IMR-90 (cell line): ENCODE measurements at regions not wholly inside any gene's neighbourhood (a gene's known extent, or its start where the extent isn't known, plus 50 kb on each side); places are given as distances from the start of the nearest gene placed in this dataset.

ENCODE experiments used
- ATAC-seq: fragments of 200-7000 bp; cut with Tn5 transposase; 2 replicates; pipeline ENCODE4 v1.9.1; 2020; ENCODE audit warnings: low read depth, mild to moderate bottlenecking, moderate library complexity
- BruUV-seq: library from RNA; stranded (reverse); fragments of 400-500 nt; replicated peaks from 2 replicates; lab custom pipeline; 2021; lab: Mats Ljungman, UMichigan
- CTCF ChIA-PET: fragments of 300-600 bp; formaldehyde crosslinking; extraction: SDS; loops from one replicate; lab custom pipeline; 2021; ENCODE audit warnings: antibody characterized with exemption; lab: Yijun Ruan, JAX
- POLR2A ChIA-PET: fragments of 300-600 bp; sonication (Branson Sonifier 250); formaldehyde crosslinking; loops from one replicate; lab custom pipeline; 2022; ENCODE audit warnings: antibody characterized with exemption; ENCODE audit not compliant: unreplicated experiment; lab: Charles Lee
- DNase-seq: peaks from one replicate; pipeline ENCODE4 v3.0.0; 2013
- H2AFZ ChIP-seq: replicated peaks from 2 replicates; pipeline ENCODE3; 2013; ENCODE audit warnings: low read length, mild to moderate bottlenecking; ENCODE audit not compliant: poor library complexity
- H2AK5ac ChIP-seq: 2 replicates; pipeline ENCODE4 v1.6.1; 2013; ENCODE audit warnings: low read depth, low read length, inconsistent platforms
- H2AK9ac ChIP-seq: replicated peaks from 2 replicates; pipeline ENCODE3; 2013; ENCODE audit warnings: mild to moderate bottlenecking, low read depth, low read length, moderate library complexity; ENCODE audit not compliant: poor library complexity
- H2BK120ac ChIP-seq: 2 replicates; pipeline ENCODE4 v1.6.1; 2013; ENCODE audit warnings: low read depth, low read length, inconsistent platforms
- H2BK15ac ChIP-seq: 3 replicates; pipeline ENCODE4 v1.6.1; 2013; ENCODE audit warnings: low read depth, low read length, inconsistent platforms
- H2BK20ac ChIP-seq: 2 replicates; pipeline ENCODE4 v1.6.1; 2013; ENCODE audit warnings: low read depth, mild to moderate bottlenecking, inconsistent platforms, low read length, moderate library complexity
- H2BK5ac ChIP-seq: 2 replicates; pipeline ENCODE4 v1.6.1; 2013; ENCODE audit warnings: mild to moderate bottlenecking, low read depth, low read length, inconsistent platforms; ENCODE audit not compliant: poor library complexity, severe bottlenecking
- H3K14ac ChIP-seq: replicated peaks from 2 replicates; pipeline ENCODE4 v1.6.1; 2013; ENCODE audit warnings: low read depth, low read length, inconsistent platforms
- H3K18ac ChIP-seq: 2 replicates; pipeline ENCODE4 v1.6.1; 2013; ENCODE audit warnings: low read depth, low read length, control low read depth
- H3K23ac ChIP-seq: 2 replicates; pipeline ENCODE4 v1.6.1; 2013; ENCODE audit warnings: low read depth, low read length, inconsistent platforms
- H3K27ac ChIP-seq: 2 replicates; pipeline ENCODE4 v1.5.1; 2013; ENCODE audit warnings: mild to moderate bottlenecking, control low read depth, low read length; ENCODE audit not compliant: insufficient read depth
- H3K27me3 ChIP-seq: 2 replicates; pipeline ENCODE4 v1.6.1; 2013; ENCODE audit warnings: low read length; ENCODE audit not compliant: control insufficient read depth, insufficient read depth
- H3K36me3 ChIP-seq: 2 replicates; pipeline ENCODE4 v1.6.1; 2013; ENCODE audit warnings: low read length, mixed read lengths; ENCODE audit not compliant: control insufficient read depth, insufficient read depth
- H3K4ac ChIP-seq: 2 replicates; pipeline ENCODE4 v1.6.1; 2013; ENCODE audit warnings: low read depth, low read length, inconsistent platforms
- H3K4me1 ChIP-seq: 2 replicates; pipeline ENCODE4 v1.6.1; 2013; ENCODE audit warnings: low read length, mixed read lengths; ENCODE audit not compliant: control insufficient read depth, insufficient read depth
- H3K4me2 ChIP-seq: 2 replicates; pipeline ENCODE4 v1.6.1; 2013; ENCODE audit warnings: low read depth, mild to moderate bottlenecking, control low read depth, low read length, moderate library complexity
- H3K4me3 ChIP-seq: 2 replicates; pipeline ENCODE4 v1.5.1; 2013; ENCODE audit warnings: low read depth, mild to moderate bottlenecking, control low read depth, low read length, moderate library complexity; ENCODE audit not compliant: insufficient read depth
- H3K56ac ChIP-seq: 2 replicates; pipeline ENCODE4 v1.6.1; 2013; ENCODE audit warnings: low read length, inconsistent platforms; ENCODE audit not compliant: insufficient read depth; ENCODE audit errors: extremely low read depth
- H3K79me1 ChIP-seq, 2 experiments: 2 replicates each; pipeline ENCODE4 v1.6.1; 2013; ENCODE audit warnings: low read length in 2 of 2, inconsistent platforms in 1 of 2, low read depth in 1 of 2
- H3K9ac ChIP-seq: 2 replicates; pipeline ENCODE4 v1.6.1; 2013; ENCODE audit warnings: low read depth, low read length, control low read depth
- H3K9me1 ChIP-seq: 2 replicates; pipeline ENCODE4 v1.6.1; 2013; ENCODE audit warnings: low read length, inconsistent platforms; ENCODE audit not compliant: insufficient read depth
- H3K9me3 ChIP-seq: 2 replicates; pipeline ENCODE4 v1.6.1; 2013; ENCODE audit warnings: low read length; ENCODE audit not compliant: control insufficient read depth, insufficient read depth
- H4K20me1 ChIP-seq: 2 replicates; pipeline ENCODE4 v1.6.1; 2013; ENCODE audit warnings: low read length, inconsistent platforms; ENCODE audit not compliant: insufficient read depth
- H4K5ac ChIP-seq: 2 replicates; pipeline ENCODE4 v1.6.1; 2013; ENCODE audit warnings: mild to moderate bottlenecking, low read depth, low read length, control low read depth
- H4K8ac ChIP-seq, 2 experiments: 2 replicates each; pipeline ENCODE4 v1.6.1; 2013; ENCODE audit warnings: low read depth in 2 of 2, low read length in 2 of 2, control low read depth in 1 of 2, inconsistent platforms in 1 of 2
- H4K91ac ChIP-seq: 2 replicates; pipeline ENCODE4 v1.6.1; 2013; ENCODE audit warnings: low read depth, low read length, inconsistent platforms; ENCODE audit not compliant: insufficient read depth
- BHLHE40 ChIP-seq: fragments of 150-350 bp; IDR thresholded peaks from 2 replicates; pipeline ENCODE4 v1.6.1; 2016; ENCODE audit warnings: mild to moderate bottlenecking, low read depth, low read length
- CEBPB ChIP-seq: IDR thresholded peaks from 2 replicates; pipeline ENCODE4 v1.6.1; 2012; ENCODE audit warnings: low read depth, low read length, improper control_type of control experiment
- CHD1 ChIP-seq: IDR thresholded peaks from 2 replicates; pipeline ENCODE4 v1.6.1; 2012; ENCODE audit warnings: low read depth, low read length, improper control_type of control experiment
- MAFK ChIP-seq: IDR thresholded peaks from 2 replicates; pipeline ENCODE4 v1.6.1; 2012; ENCODE audit warnings: low read depth, low read length, improper control_type of control experiment
- MAZ ChIP-seq: IDR thresholded peaks from 2 replicates; pipeline ENCODE4 v1.6.1; 2012; ENCODE audit warnings: low read depth, mild to moderate bottlenecking, low read length, improper control_type of control experiment, moderate library complexity, borderline replicate concordance
- MXI1 ChIP-seq: IDR thresholded peaks from 2 replicates; pipeline ENCODE4 v1.6.1; 2012; ENCODE audit warnings: low read depth, mild to moderate bottlenecking, low read length, moderate library complexity, borderline replicate concordance
- NFE2L2 ChIP-seq: fragments of 150-350 bp; IDR thresholded peaks from 2 replicates; pipeline ENCODE4 v1.6.1; 2016; ENCODE audit warnings: low read depth, mild to moderate bottlenecking, low read length
- RAD21 ChIP-seq: IDR thresholded peaks from 2 replicates; pipeline ENCODE4 v1.6.1; 2012; ENCODE audit warnings: low read length, improper control_type of control experiment
- RCOR1 ChIP-seq: IDR thresholded peaks from 2 replicates; pipeline ENCODE4 v1.6.1; 2012; ENCODE audit warnings: mild to moderate bottlenecking, low read length, improper control_type of control experiment; ENCODE audit not compliant: insufficient replicate concordance
- SMC3 ChIP-seq: fragments of 150-350 bp; IDR thresholded peaks from 2 replicates; pipeline ENCODE4 v1.6.1; 2016; ENCODE audit warnings: low read depth, mild to moderate bottlenecking, antibody characterized with exemption, low read length, moderate library complexity
- WGBS, 2 experiments: methylation state at CpG; one replicate each; pipeline versions ENCODE4 v1.1.5 to v1.1.7; 2013; ENCODE audit warnings: missing lambda C conversion rate in 2 of 2; ENCODE audit not compliant: insufficient read length in 1 of 2; ENCODE audit errors: extremely low coverage in 2 of 2; 5-methylcytosine and 5-hydroxymethylcytosine counted together
- dilution Hi-C: fragments of 300-500 bp; cut with HindIII; formaldehyde crosslinking; loops from one replicate; pipeline ENCODE4 v1.14.3; 2018; ENCODE audit warnings: low sequenced_read_pairs; ENCODE audit not compliant: unreplicated experiment
- in situ Hi-C: fragments of 300-500 bp; cut with MboI; formaldehyde crosslinking; loops from 3 replicates; pipeline ENCODE4 v1.14.3; 2019; ENCODE audit warnings: low sequenced_read_pairs, inconsistent platforms, mixed read lengths
- intact Hi-C: fragments of 100-400 bp; cut with micrococcal nuclease; formaldehyde crosslinking; loops from 2 replicates; pipeline ENCODE4 v1.10.0; 2022
- TF ChIP-seq, protein P1 (sequence below): fragments of 150-350 bp; IDR thresholded peaks from 2 replicates; pipeline ENCODE4 v1.6.1; 2017; ENCODE audit warnings: mild to moderate bottlenecking, antibody characterized with exemption, low read length, low read depth
- TF ChIP-seq, protein P2 (sequence below): conservative IDR thresholded peaks from 2 replicates; pipeline ENCODE4 v1.5.1; 2012; ENCODE audit warnings: mild to moderate bottlenecking, low read depth, low read length, improper control_type of control experiment
- TF ChIP-seq, protein P3 (sequence below): fragments of 150-350 bp; IDR thresholded peaks from 2 replicates; pipeline ENCODE4 v1.6.1; 2016; ENCODE audit warnings: low read depth, mild to moderate bottlenecking, low read length, moderate library complexity, borderline replicate concordance

GRCh38 chrX:98731821-98732220 lies 1678.3 kb downstream of the PCDH19 start:
- no peak overlapping the region for H4K91ac ChIP-seq
- H3K79me1 ChIP-seq: no peaks in the 10 kb centered on the region
- no peaks in the 10 kb centered on the region for H3K36me3 ChIP-seq
- no peak overlapping the region for H2BK15ac ChIP-seq
- no peak overlapping the region for H3K9ac ChIP-seq
- no peak overlapping the region for H3K27ac ChIP-seq
- no peak overlapping the region for H3K4ac ChIP-seq
- no peaks in the 10 kb centered on the region for H3K27me3 ChIP-seq
- ChIA-PET POLR2A (no interaction called here), CTCF (no interaction called here)
- H2AK5ac ChIP-seq: no peak overlapping the region
- H3K14ac ChIP-seq: no peak overlapping the region
- H3K9me3 ChIP-seq: no peaks in the 10 kb centered on the region
- in situ Hi-C loops (no loop called here), dilution Hi-C loops (no loop called here), intact Hi-C loops (no loop called here)
- H3K4me3 ChIP-seq: no peak overlapping the region
- H4K20me1 ChIP-seq: no peaks in the 10 kb centered on the region
- H4K5ac ChIP-seq: no peak overlapping the region
- DNase-seq: no peak
- WGBS, 2 experiments: no CpG with 5 or more reads among the region's 1 CpG
- BruUV-seq: no TSS peak
- H2AK9ac ChIP-seq: no peak overlapping the region
- H2BK120ac ChIP-seq: no peak overlapping the region
- no peak overlapping the region for H3K18ac ChIP-seq
- H3K23ac ChIP-seq: no peak overlapping the region
- H3K56ac ChIP-seq: no peak overlapping the region
- no peaks in the 10 kb centered on the region for H3K9me1 ChIP-seq
- no peak overlapping the region for H3K4me2 ChIP-seq
- no peak overlapping the region for H2BK20ac ChIP-seq
- H3K4me1 ChIP-seq: no peaks in the 10 kb centered on the region
- H4K8ac ChIP-seq: no peak overlapping the region
- H2BK5ac ChIP-seq: no peak overlapping the region
- H2AFZ ChIP-seq: no peak overlapping the region
- TF ChIP-seq, protein P1, sequence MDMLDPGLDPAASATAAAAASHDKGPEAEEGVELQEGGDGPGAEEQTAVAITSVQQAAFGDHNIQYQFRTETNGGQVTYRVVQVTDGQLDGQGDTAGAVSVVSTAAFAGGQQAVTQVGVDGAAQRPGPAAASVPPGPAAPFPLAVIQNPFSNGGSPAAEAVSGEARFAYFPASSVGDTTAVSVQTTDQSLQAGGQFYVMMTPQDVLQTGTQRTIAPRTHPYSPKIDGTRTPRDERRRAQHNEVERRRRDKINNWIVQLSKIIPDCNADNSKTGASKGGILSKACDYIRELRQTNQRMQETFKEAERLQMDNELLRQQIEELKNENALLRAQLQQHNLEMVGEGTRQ: no peak
- TF ChIP-seq CEBPB (no peak), MAZ (no peak), SMC3 (no peak), RAD21 (no peak), BHLHE40 (no peak), MAFK (no peak), RCOR1 (no peak), NFE2L2 (no peak), CHD1 (no peak), MXI1 (no peak)
- TF ChIP-seq, protein P2, sequence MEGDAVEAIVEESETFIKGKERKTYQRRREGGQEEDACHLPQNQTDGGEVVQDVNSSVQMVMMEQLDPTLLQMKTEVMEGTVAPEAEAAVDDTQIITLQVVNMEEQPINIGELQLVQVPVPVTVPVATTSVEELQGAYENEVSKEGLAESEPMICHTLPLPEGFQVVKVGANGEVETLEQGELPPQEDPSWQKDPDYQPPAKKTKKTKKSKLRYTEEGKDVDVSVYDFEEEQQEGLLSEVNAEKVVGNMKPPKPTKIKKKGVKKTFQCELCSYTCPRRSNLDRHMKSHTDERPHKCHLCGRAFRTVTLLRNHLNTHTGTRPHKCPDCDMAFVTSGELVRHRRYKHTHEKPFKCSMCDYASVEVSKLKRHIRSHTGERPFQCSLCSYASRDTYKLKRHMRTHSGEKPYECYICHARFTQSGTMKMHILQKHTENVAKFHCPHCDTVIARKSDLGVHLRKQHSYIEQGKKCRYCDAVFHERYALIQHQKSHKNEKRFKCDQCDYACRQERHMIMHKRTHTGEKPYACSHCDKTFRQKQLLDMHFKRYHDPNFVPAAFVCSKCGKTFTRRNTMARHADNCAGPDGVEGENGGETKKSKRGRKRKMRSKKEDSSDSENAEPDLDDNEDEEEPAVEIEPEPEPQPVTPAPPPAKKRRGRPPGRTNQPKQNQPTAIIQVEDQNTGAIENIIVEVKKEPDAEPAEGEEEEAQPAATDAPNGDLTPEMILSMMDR: no peak
- TF ChIP-seq, protein P3, sequence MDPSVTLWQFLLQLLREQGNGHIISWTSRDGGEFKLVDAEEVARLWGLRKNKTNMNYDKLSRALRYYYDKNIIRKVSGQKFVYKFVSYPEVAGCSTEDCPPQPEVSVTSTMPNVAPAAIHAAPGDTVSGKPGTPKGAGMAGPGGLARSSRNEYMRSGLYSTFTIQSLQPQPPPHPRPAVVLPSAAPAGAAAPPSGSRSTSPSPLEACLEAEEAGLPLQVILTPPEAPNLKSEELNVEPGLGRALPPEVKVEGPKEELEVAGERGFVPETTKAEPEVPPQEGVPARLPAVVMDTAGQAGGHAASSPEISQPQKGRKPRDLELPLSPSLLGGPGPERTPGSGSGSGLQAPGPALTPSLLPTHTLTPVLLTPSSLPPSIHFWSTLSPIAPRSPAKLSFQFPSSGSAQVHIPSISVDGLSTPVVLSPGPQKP: no peak
- ATAC-seq: no peak
